ENCODE measurements at regions not wholly inside any gene's neighbourhood (a gene's known extent, or its start where the extent isn't known, plus 50 kb on each side); places are given as distances from the start of the nearest gene placed in this dataset.

GRCh38 chr9:20082406-20082805 lies 293.6 kb upstream of the SLC24A2 start:
- no peak overlapping the region for H3K4me3 Mint-ChIP-seq
- H3K9me3 Mint-ChIP-seq, result peaks cover 4% of the 10 kb centered on the region
- no peaks in the 10 kb centered on the region for H3K36me3 Mint-ChIP-seq (ENCODE audit: low read depth)
- no peaks in the 10 kb centered on the region for H3K27me3 Mint-ChIP-seq (ENCODE audit: low read depth)
- TF ChIP-seq CTCF (conservative IDR thresholded peaks at IDR 0.05), result no peak
- no peak overlapping the region for H3K27ac Mint-ChIP-seq (ENCODE audit: unreplicated experiment)
- DNase-seq (ENCODE audit: low read depth, low spot score), result no peak
- H3K4me1 Mint-ChIP-seq, result peaks cover 15% of the 10 kb centered on the region

GRCh38 chr9:20078246-20078645 lies 289.4 kb upstream of the SLC24A2 start:
- no peaks in the 10 kb centered on the region for H3K4me1 Mint-ChIP-seq
- no peak overlapping the region for H3K4me3 Mint-ChIP-seq
- H3K9me3 Mint-ChIP-seq, result peaks cover 4% of the 10 kb centered on the region
- no peak for TF ChIP-seq CTCF (conservative IDR thresholded peaks at IDR 0.05)
- no peaks in the 10 kb centered on the region for H3K27me3 Mint-ChIP-seq (ENCODE audit: low read depth)
- DNase-seq (ENCODE audit: low read depth, low spot score), result no peak
- H3K27ac Mint-ChIP-seq (ENCODE audit: unreplicated experiment), result peak overlapping the region; percentile 8
- H3K36me3 Mint-ChIP-seq (ENCODE audit: low read depth), result no peaks in the 10 kb centered on the region

GRCh38 chr9:20074291-20074690 lies 285.5 kb upstream of the SLC24A2 start:
- Mint-ChIP-seq H3K4me3 (no peak overlapping the region), H3K27me3 (ENCODE audit: low read depth) (no peaks in the 10 kb centered on the region), H3K9me3 (no peaks in the 10 kb centered on the region), H3K27ac (ENCODE audit: unreplicated experiment) (no peak overlapping the region), H3K36me3 (ENCODE audit: low read depth) (no peaks in the 10 kb centered on the region), H3K4me1 (no peaks in the 10 kb centered on the region)
- DNase-seq (ENCODE audit: low read depth, low spot score), result no peak
- TF ChIP-seq CTCF (conservative IDR thresholded peaks at IDR 0.05), result no peak

- Mint-ChIP-seq H3K36me3 (ENCODE audit: low read depth) (no peaks in the 10 kb centered on the region), H3K27me3 (ENCODE audit: low read depth) (no peaks in the 10 kb centered on the region)
- no peak for TF ChIP-seq CTCF (conservative IDR thresholded peaks at IDR 0.05)
These were observed 281.5 kb upstream of the SLC24A2 start for GRCh38 chr9:20070336-20070735.

GRCh38 chr9:20065796-20066700 lies 277.2 kb upstream of the SLC24A2 start:
- Mint-ChIP-seq H3K4me3 (no peak overlapping the region), H3K27me3 (ENCODE audit: low read depth) (no peaks in the 10 kb centered on the region), H3K4me1 (peaks cover 25% of the 10 kb centered on the region), H3K36me3 (ENCODE audit: low read depth) (no peaks in the 10 kb centered on the region), H3K27ac (ENCODE audit: unreplicated experiment) (no peak overlapping the region), H3K9me3 (peaks cover 6% of the 10 kb centered on the region)
- no peak for TF ChIP-seq CTCF (conservative IDR thresholded peaks at IDR 0.05)
- no peak for DNase-seq (ENCODE audit: low read depth, low spot score)

More at GRCh38 chr9:20070336-20070735, 281.5 kb upstream of the SLC24A2 start:
- H3K9me3 Mint-ChIP-seq, result peaks cover 3% of the 10 kb centered on the region
- no peak for DNase-seq (ENCODE audit: low read depth, low spot score)
- H3K4me3 Mint-ChIP-seq, result no peak overlapping the region
- no peak overlapping the region for H3K27ac Mint-ChIP-seq (ENCODE audit: unreplicated experiment)
- peaks cover 16% of the 10 kb centered on the region for H3K4me1 Mint-ChIP-seq
